Gastrocnemius medialis (tissue), 4 donors: ENCODE measurements at regions not wholly inside any gene's neighbourhood (a gene's known extent, or its start where the extent isn't known, plus 50 kb on each side); places are given as distances from the start of the nearest gene placed in this dataset.

Experiments
- ATAC-seq, 2 donors: fragments of 150-250 bp; one replicate each; pipeline ENCODE4 v1.9.1; 2016
- DNase-seq, 2 donors: peaks; one replicate each; pipeline ENCODE4 v3.0.0-alpha.2; 2019
- H3K27ac ChIP-seq, 4 donors: fragments of 200-600 bp; sonication (generic); 1 replicate in 1 of 4; 2 replicates in 3 of 4; pipeline ENCODE4 v1.5.1; 2016 to 2018; ENCODE audit warnings: mild to moderate bottlenecking in 2 of 4, moderate library complexity in 1 of 4
- H3K27me3 ChIP-seq, 3 donors: fragments of 200-600 bp; sonication (generic) in 2 of 3; 1 replicate in 1 of 3; 2 replicates in 2 of 3; pipeline versions ENCODE4 v1.5.1 to v1.6.0; 2016 to 2019; ENCODE audit warnings: mild to moderate bottlenecking in 1 of 3, moderate library complexity in 1 of 3
- H3K36me3 ChIP-seq, 2 donors: fragments of 200-600 bp; sonication (generic) in 1 of 2; one replicate each; pipeline ENCODE4 v1.5.1; 2017 to 2018
- H3K4me1 ChIP-seq, 2 donors: fragments of 200-600 bp; sonication (generic) in 1 of 2; one replicate each; pipeline ENCODE4 v1.5.1; 2016 to 2017; ENCODE audit warnings: mild to moderate bottlenecking in 2 of 2
- H3K4me3 ChIP-seq, 4 donors: fragments of 200-600 bp; sonication (generic) in 3 of 4; 1 replicate in 1 of 4; 2 replicates in 3 of 4; pipeline ENCODE4 v1.5.1; 2016 to 2019; ENCODE audit warnings: mild to moderate bottlenecking in 2 of 4
- H3K9me3 ChIP-seq, 3 donors: fragments of 200-600 bp; sonication (generic) in 2 of 3; 1 replicate in 1 of 3; 2 replicates in 2 of 3; pipeline ENCODE4 v1.5.1; 2016 to 2019
- CTCF ChIP-seq, 5 experiments: fragments of 450-650 bp in 3 of 5; fragments of 200-600 bp in 2 of 5; sonication (generic) in 2 of 5; IDR thresholded peaks in 4 of 5; conservative IDR thresholded peaks in 1 of 5; 1 replicate in 4 of 5; 2 replicates in 1 of 5; pipeline ENCODE4 v1.5.1; 2016 to 2019; ENCODE audit warnings: antibody characterized with exemption in 5 of 5, mild to moderate bottlenecking in 3 of 5, moderate library complexity in 3 of 5
- POLR2A ChIP-seq, 2 donors: fragments of 450-650 bp; IDR thresholded peaks; one replicate each; pipeline ENCODE4 v1.6.1; 2017; ENCODE audit warnings: antibody characterized with exemption in 2 of 2, mild to moderate bottlenecking in 2 of 2, moderate library complexity in 2 of 2
- in situ Hi-C, 4 donors: fragments of 200-750 bp; cut with MboI; loops; one replicate each; pipeline versions ENCODE4 v1.15.0 to v1.8.0; 2017; ENCODE audit warnings: low sequenced_read_pairs in 4 of 4
- intact Hi-C: fragments of 100-400 bp; cut with DNase I; formaldehyde crosslinking; loops from one replicate; pipeline ENCODE4 v1.15.1; 2023; ENCODE audit warnings: low total_unique reads

GRCh38 chr20:23299673-23300050 lies 50.9 kb upstream of the NXT1 start:
- DNase-seq (no peak), ATAC-seq (no peak)
- in situ Hi-C loops (no loop called here), intact Hi-C loops (no loop called here)
- Histone ChIP-seq H3K36me3 (no peaks in the 10 kb centered on the region), H3K27ac (no peak overlapping the region), H3K4me3 (no peak overlapping the region), H3K27me3 (no peaks in the 10 kb centered on the region), H3K9me3 (no peaks in the 10 kb centered on the region), H3K4me1 (no peaks in the 10 kb centered on the region)
- no peak for TF ChIP-seq CTCF (IDR thresholded peaks at IDR 0.05 in 4 of 5, conservative IDR thresholded peaks at IDR 0.05 in 1 of 5)
- TF ChIP-seq POLR2A (IDR thresholded peaks at IDR 0.05): no peak

- Histone ChIP-seq H3K4me1 (peaks cover 3 to 4% of the 10 kb centered on the region in 2 donors), H3K4me3 (no peak overlapping the region), H3K27me3 (no peaks in the 10 kb centered on the region), H3K36me3 (no peaks in the 10 kb centered on the region), H3K27ac (no peak overlapping the region), H3K9me3 (no peaks in the 10 kb centered on the region)
- in situ Hi-C loops (no loop called here), intact Hi-C loops (no loop called here)
- DNase-seq (no peak), ATAC-seq (no peak)
- no peak for TF ChIP-seq POLR2A (IDR thresholded peaks at IDR 0.05)
- no peak for TF ChIP-seq CTCF (IDR thresholded peaks at IDR 0.05 in 4 of 5, conservative IDR thresholded peaks at IDR 0.05 in 1 of 5)
These were observed 51.5 kb upstream of the NXT1 start for GRCh38 chr20:23298926-23299672.

- in situ Hi-C loops: no loop called here
- Histone ChIP-seq H3K4me1 (peaks cover 10% of the 10 kb centered on the region in 2 donors), H3K4me3 (no peak overlapping the region), H3K36me3 (no peaks in the 10 kb centered on the region), H3K27ac (no peak overlapping the region), H3K9me3 (no peaks in the 10 kb centered on the region), H3K27me3 (no peaks in the 10 kb centered on the region)
- ATAC-seq (no peak), DNase-seq (no peak)
- TF ChIP-seq CTCF (IDR thresholded peaks at IDR 0.05 in 4 of 5, conservative IDR thresholded peaks at IDR 0.05 in 1 of 5) (no peak), POLR2A (IDR thresholded peaks at IDR 0.05) (no peak)
- intact Hi-C loops: no loop called here
These were observed 52.4 kb upstream of the NXT1 start for GRCh38 chr20:23298155-23298554.

- no peak for ATAC-seq
- Histone ChIP-seq H3K27ac (no peak overlapping the region), H3K27me3 (no peaks in the 10 kb centered on the region), H3K36me3 (no peaks in the 10 kb centered on the region), H3K4me3 (no peak overlapping the region), H3K9me3 (no peaks in the 10 kb centered on the region), H3K4me1 (peaks cover 10% of the 10 kb centered on the region in 2 donors)
- DNase-seq: no peak
- intact Hi-C loops (no loop called here), in situ Hi-C loops (no loop called here)
- TF ChIP-seq CTCF (IDR thresholded peaks at IDR 0.05 in 4 of 5, conservative IDR thresholded peaks at IDR 0.05 in 1 of 5) (no peak), POLR2A (IDR thresholded peaks at IDR 0.05) (no peak)
These were observed 53.5 kb upstream of the NXT1 start for GRCh38 chr20:23296841-23297701.
